GM23248 (cell line): ENCODE measurements at regions not wholly inside any gene's neighbourhood (a gene's known extent, or its start where the extent isn't known, plus 50 kb on each side); places are given as distances from the start of the nearest gene placed in this dataset.

Experiments
- EZH2 ChIP-seq: fragments of 200-600 bp; sonication (generic); IDR thresholded peaks from 2 replicates; pipeline ENCODE4 v1.6.1; 2018; ENCODE audit warnings: antibody characterized with exemption, mild to moderate bottlenecking; ENCODE audit not compliant: insufficient read depth, poor library complexity, severe bottlenecking
- EZH2phosphoT487 ChIP-seq: fragments of 200-600 bp; sonication (generic); IDR thresholded peaks from 2 replicates; pipeline ENCODE4 v1.6.1; 2018; ENCODE audit warnings: antibody characterized with exemption, moderate library complexity, mild to moderate bottlenecking, low read depth; ENCODE audit not compliant: insufficient read depth

- TF ChIP-seq EZH2 (no peak), EZH2phosphoT487 (no peak)
Observed at GRCh38 chr6:170460641-170461040, 92.5 kb downstream of the PSMB1 start.
